ENCODE measurements at regions not wholly inside any gene's neighbourhood (a gene's known extent, or its start where the extent isn't known, plus 50 kb on each side); places are given as distances from the start of the nearest gene placed in this dataset.

- DNase-seq, result no peak
These were observed 96.5 kb upstream of the KLF3 start for GRCh38 chr4:38567457-38567856.

GRCh38 chr4:38568768-38569167, 95.2 kb upstream of the KLF3 start:
- no peak for DNase-seq

- no peak for DNase-seq
These were observed 93.2 kb upstream of the KLF3 start for GRCh38 chr4:38570647-38571276.

GRCh38 chr4:38572793-38573192, 91.2 kb upstream of the KLF3 start:
- DNase-seq, result no peak

- DNase-seq, result no peak
These were observed 89.3 kb upstream of the KLF3 start for GRCh38 chr4:38574559-38575333.

- no peak for DNase-seq
These were observed 87.2 kb upstream of the KLF3 start for GRCh38 chr4:38576767-38577166.

GRCh38 chr4:38577462-38577861, 86.5 kb upstream of the KLF3 start:
- no peak for DNase-seq

- no peak for DNase-seq
These were observed 82.4 kb upstream of the KLF3 start for GRCh38 chr4:38581426-38582106.

- no peak for DNase-seq
These were observed 81.6 kb upstream of the KLF3 start for GRCh38 chr4:38582445-38582844.

- DNase-seq, result no peak
These were observed 81.0 kb upstream of the KLF3 start for GRCh38 chr4:38582889-38583470.

GRCh38 chr4:38585871-38586270, 78.1 kb upstream of the KLF3 start:
- no peak for DNase-seq

- DNase-seq, result no peak
These were observed 76.9 kb upstream of the KLF3 start for GRCh38 chr4:38587106-38587505.

- no peak for DNase-seq
These were observed 74.0 kb upstream of the KLF3 start for GRCh38 chr4:38590046-38590445.

GRCh38 chr4:38591617-38592337, 72.2 kb upstream of the KLF3 start:
- DNase-seq, result no peak

- no peak for DNase-seq
These were observed 65.5 kb upstream of the KLF3 start for GRCh38 chr4:38598489-38598888.

GRCh38 chr4:38600575-38600974, 63.4 kb upstream of the KLF3 start:
- DNase-seq, result no peak

GRCh38 chr4:38601244-38601915, 62.6 kb upstream of the KLF3 start:
- DNase-seq, result no peak

- no peak for DNase-seq
These were observed 62.1 kb upstream of the KLF3 start for GRCh38 chr4:38601916-38602291.

GRCh38 chr4:38603652-38604051, 60.3 kb upstream of the KLF3 start:
- DNase-seq, result peak; percentile 30

GRCh38 chr4:38605181-38605752, 58.7 kb upstream of the KLF3 start:
- DNase-seq, result no peak

- DNase-seq, result no peak
These were observed 58.0 kb upstream of the KLF3 start for GRCh38 chr4:38605753-38606586.

Data from activated CD8-positive, alpha-beta memory T cell treated with anti-CD3 and anti-CD28 coated beads, Interleukin-2, amount 50 U/mL, for 48 hours (primary cell).